Stimulated activated memory B cell treated with anti-CD40 and anti-IgM and Interleukin-4, amounts not matched to agents 10 μg/mL and 1 μg/mL and 100 μg/mL, for 72 hours (primary cell): ENCODE measurements at regions not wholly inside any gene's neighbourhood (a gene's known extent, or its start where the extent isn't known, plus 50 kb on each side); places are given as distances from the start of the nearest gene placed in this dataset.
"Not testable (repeated sequence)": the region's sequence is repeated elsewhere in the genome, so short reads cannot be mapped to it uniquely, and the experiment has no call there.

ENCODE experiments used
- ATAC-seq: fragments of 150-1000 bp; cut with Tn5 transposase; 2 replicates; pipeline ENCODE4 v1.10.0; 2021
- H3K27ac Mint-ChIP-seq: one replicate; pipeline ENCODE4 v1.8.0; 2022; ENCODE audit warnings: mild to moderate bottlenecking, mixed read lengths
- H3K27me3 Mint-ChIP-seq: one replicate; pipeline ENCODE4 v1.8.0; 2022; ENCODE audit warnings: mixed read lengths
- H3K36me3 Mint-ChIP-seq: one replicate; pipeline ENCODE4 v1.8.0; 2022; ENCODE audit warnings: mixed read lengths
- H3K4me1 Mint-ChIP-seq: one replicate; pipeline ENCODE4 v1.8.0; 2022; ENCODE audit warnings: mixed read lengths
- H3K4me3 Mint-ChIP-seq: one replicate; pipeline ENCODE4 v1.8.0; 2022; ENCODE audit warnings: mild to moderate bottlenecking, moderate library complexity, mixed read lengths
- H3K9me3 Mint-ChIP-seq: one replicate; pipeline ENCODE4 v1.8.0; 2022; ENCODE audit warnings: mixed read lengths

GRCh38 chr20:39974966-39975501, 714.0 kb downstream of the MAFB start:
- H3K4me1 Mint-ChIP-seq = no peaks in the 10 kb centered on the region
- no peaks in the 10 kb centered on the region for H3K36me3 Mint-ChIP-seq
- H3K9me3 Mint-ChIP-seq = peaks cover 9% of the 10 kb centered on the region
- peaks cover 26% of the 10 kb centered on the region for H3K27me3 Mint-ChIP-seq
- H3K27ac Mint-ChIP-seq = no peak overlapping the region
- ATAC-seq = no peak
- H3K4me3 Mint-ChIP-seq = no peak overlapping the region

- no peak for ATAC-seq
- peaks cover 9% of the 10 kb centered on the region for H3K9me3 Mint-ChIP-seq
- no peak overlapping the region for H3K4me3 Mint-ChIP-seq
- H3K27ac Mint-ChIP-seq = no peak overlapping the region
- no peaks in the 10 kb centered on the region for H3K36me3 Mint-ChIP-seq
- no peaks in the 10 kb centered on the region for H3K27me3 Mint-ChIP-seq
- no peaks in the 10 kb centered on the region for H3K4me1 Mint-ChIP-seq
Observed at GRCh38 chr20:39968495-39968894, 720.5 kb downstream of the MAFB start.

- H3K4me1 Mint-ChIP-seq = no peaks in the 10 kb centered on the region
- no peaks in the 10 kb centered on the region for H3K36me3 Mint-ChIP-seq
- H3K27me3 Mint-ChIP-seq = no peaks in the 10 kb centered on the region
- peaks cover 9% of the 10 kb centered on the region for H3K9me3 Mint-ChIP-seq
- no peak overlapping the region for H3K4me3 Mint-ChIP-seq
- H3K27ac Mint-ChIP-seq = no peak overlapping the region
- ATAC-seq = no peak
Observed at GRCh38 chr20:39967806-39968205, 721.2 kb downstream of the MAFB start.

DNA sequence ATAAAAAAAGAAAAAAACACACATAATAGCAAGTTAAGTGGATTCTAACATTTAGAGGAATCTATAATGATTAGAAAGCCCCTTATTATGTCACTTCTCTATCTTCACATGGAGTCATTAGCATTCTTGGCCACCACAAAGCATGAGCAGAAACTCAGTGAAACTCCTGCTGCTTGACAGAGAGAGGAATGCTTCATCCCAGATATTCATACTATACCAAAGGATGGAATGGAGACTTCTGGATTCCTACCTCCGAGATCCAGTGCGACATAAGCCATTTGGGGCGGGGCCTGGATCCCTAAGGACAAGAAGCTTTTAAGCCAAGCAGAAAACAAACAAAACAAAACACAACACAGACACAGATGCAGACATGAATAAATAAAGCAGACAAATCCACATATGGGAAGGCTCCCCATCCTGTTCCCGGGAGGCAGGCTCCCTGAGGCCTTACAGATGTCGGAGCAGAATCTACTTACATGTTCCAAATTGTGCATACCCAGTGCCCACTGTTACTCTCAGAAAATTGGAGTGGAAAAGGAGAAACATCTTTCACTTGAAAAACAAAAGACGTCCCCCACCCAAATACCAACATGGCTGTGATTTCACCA, 727.3 kb downstream of the MAFB start:
- Mint-ChIP-seq H3K27me3 (no peaks in the 10 kb centered on the region), H3K36me3 (no peaks in the 10 kb centered on the region), H3K4me1 (no peaks in the 10 kb centered on the region), H3K27ac (no peak overlapping the region), H3K4me3 (no peak overlapping the region), H3K9me3 (no peaks in the 10 kb centered on the region)
- ATAC-seq = no peak

DNA sequence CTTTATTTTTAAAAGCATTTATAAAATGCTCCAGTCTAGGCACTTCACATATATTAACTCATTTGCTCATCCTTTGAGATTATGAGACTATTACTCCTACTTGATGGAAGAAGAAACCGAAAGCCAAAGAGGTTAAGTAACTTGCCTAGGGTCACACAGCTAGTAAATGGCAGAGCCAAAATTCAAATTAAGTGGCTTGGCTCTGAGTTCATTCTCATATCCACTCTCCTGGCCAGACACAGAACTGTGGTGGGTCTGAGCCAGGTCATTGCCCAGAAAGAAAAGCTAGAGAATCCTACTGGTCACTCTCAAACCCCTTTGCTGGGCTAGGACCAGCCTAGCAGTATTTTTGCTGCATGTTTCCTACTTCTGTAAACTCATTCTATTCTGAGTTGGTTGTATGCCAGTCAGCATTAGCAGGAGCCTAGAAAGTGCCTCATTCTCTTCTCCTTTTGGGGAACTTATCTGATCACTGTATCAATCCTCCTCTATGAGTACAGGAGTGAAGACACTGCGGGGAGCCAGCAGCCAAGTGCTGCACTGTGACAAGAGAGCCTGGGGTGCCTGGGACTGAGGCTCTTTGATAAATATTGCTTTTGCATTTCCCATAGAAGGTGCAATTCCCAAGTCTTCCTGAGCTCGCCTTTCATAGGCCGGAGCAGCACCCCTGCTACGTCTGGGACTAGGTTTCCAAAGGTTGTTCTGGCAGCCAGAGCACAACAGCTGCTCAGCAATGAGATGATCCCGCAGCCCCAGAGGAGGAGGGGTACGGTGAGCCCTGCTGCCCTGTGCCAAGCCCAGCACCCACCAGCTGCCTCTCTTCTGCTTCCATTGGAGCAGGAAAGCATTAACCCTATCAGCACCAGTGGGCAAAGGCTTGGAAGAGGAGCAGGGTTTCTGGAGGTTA, 728.3 kb downstream of the MAFB start:
- Mint-ChIP-seq H3K9me3 (no peaks in the 10 kb centered on the region), H3K27me3 (no peaks in the 10 kb centered on the region), H3K4me3 (no peak overlapping the region), H3K4me1 (no peaks in the 10 kb centered on the region), H3K36me3 (no peaks in the 10 kb centered on the region), H3K27ac (no peak overlapping the region)
- ATAC-seq = no peak

- H3K27ac Mint-ChIP-seq, H3K9me3 Mint-ChIP-seq, H3K36me3 Mint-ChIP-seq, H3K4me3 Mint-ChIP-seq, ATAC-seq, H3K27me3 Mint-ChIP-seq, H3K4me1 Mint-ChIP-seq: not testable (repeated sequence)
Observed at GRCh38 chr20:39957911-39958310, 731.1 kb downstream of the MAFB start.

DNA sequence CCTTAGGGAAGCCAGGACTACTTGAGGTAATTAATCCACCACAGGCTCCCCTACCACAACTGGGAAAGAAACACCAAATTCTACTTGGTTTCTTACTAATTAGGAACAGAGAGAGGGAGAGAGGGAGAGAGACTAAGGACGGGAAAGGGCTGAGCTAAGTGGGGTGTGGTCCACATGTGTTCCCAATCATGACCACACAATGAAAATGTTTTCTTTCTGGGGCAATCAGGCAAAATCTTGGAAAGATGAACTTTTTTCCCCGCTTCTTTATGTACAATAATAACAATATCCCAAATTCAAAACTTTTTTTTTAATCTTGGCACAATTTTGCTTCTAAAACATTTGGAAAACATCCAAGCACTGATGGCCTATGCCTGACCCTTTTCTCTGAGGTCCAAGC, 734.4 kb downstream of the MAFB start:
- Mint-ChIP-seq H3K27me3 (peaks cover 19% of the 10 kb centered on the region), H3K9me3 (no peaks in the 10 kb centered on the region), H3K4me3 (no peak overlapping the region), H3K27ac (no peak overlapping the region), H3K36me3 (no peaks in the 10 kb centered on the region), H3K4me1 (no peaks in the 10 kb centered on the region)
- no peak for ATAC-seq

- H3K4me1 Mint-ChIP-seq = no peaks in the 10 kb centered on the region
- H3K27me3 Mint-ChIP-seq = peaks cover 14% of the 10 kb centered on the region
- no peak overlapping the region for H3K4me3 Mint-ChIP-seq
- H3K36me3 Mint-ChIP-seq = no peaks in the 10 kb centered on the region
- no peaks in the 10 kb centered on the region for H3K9me3 Mint-ChIP-seq
- no peak for ATAC-seq
- no peak overlapping the region for H3K27ac Mint-ChIP-seq
Observed at GRCh38 chr20:39946931-39947330, 742.1 kb downstream of the MAFB start.

GRCh38 chr20:39946053-39946810, 742.8 kb downstream of the MAFB start:
- H3K9me3 Mint-ChIP-seq = no peaks in the 10 kb centered on the region
- H3K27me3 Mint-ChIP-seq = peaks cover 8% of the 10 kb centered on the region
- no peak overlapping the region for H3K4me3 Mint-ChIP-seq
- no peaks in the 10 kb centered on the region for H3K4me1 Mint-ChIP-seq
- H3K27ac Mint-ChIP-seq = no peak overlapping the region
- no peak for ATAC-seq
- H3K36me3 Mint-ChIP-seq = no peaks in the 10 kb centered on the region

- H3K27me3 Mint-ChIP-seq = no peaks in the 10 kb centered on the region
- no peak for ATAC-seq
- H3K4me3 Mint-ChIP-seq = no peak overlapping the region
- H3K4me1 Mint-ChIP-seq = no peaks in the 10 kb centered on the region
- H3K27ac Mint-ChIP-seq = no peak overlapping the region
- no peaks in the 10 kb centered on the region for H3K9me3 Mint-ChIP-seq
- no peaks in the 10 kb centered on the region for H3K36me3 Mint-ChIP-seq
Observed at GRCh38 chr20:39944861-39945260, 744.2 kb downstream of the MAFB start.

GRCh38 chr20:39943336-39943735, 745.7 kb downstream of the MAFB start:
- no peaks in the 10 kb centered on the region for H3K36me3 Mint-ChIP-seq
- no peaks in the 10 kb centered on the region for H3K4me1 Mint-ChIP-seq
- no peak overlapping the region for H3K27ac Mint-ChIP-seq
- no peaks in the 10 kb centered on the region for H3K9me3 Mint-ChIP-seq
- ATAC-seq = no peak
- no peak overlapping the region for H3K4me3 Mint-ChIP-seq
- no peaks in the 10 kb centered on the region for H3K27me3 Mint-ChIP-seq

- peaks cover 4% of the 10 kb centered on the region for H3K9me3 Mint-ChIP-seq
- H3K27me3 Mint-ChIP-seq = peaks cover 15% of the 10 kb centered on the region
- ATAC-seq = no peak
- H3K4me3 Mint-ChIP-seq = no peak overlapping the region
- H3K36me3 Mint-ChIP-seq = no peaks in the 10 kb centered on the region
- H3K4me1 Mint-ChIP-seq = no peaks in the 10 kb centered on the region
- H3K27ac Mint-ChIP-seq = no peak overlapping the region
Observed at GRCh38 chr20:39941245-39941644, 747.8 kb downstream of the MAFB start.

- H3K27ac Mint-ChIP-seq = no peak overlapping the region
- no peaks in the 10 kb centered on the region for H3K4me1 Mint-ChIP-seq
- no peak overlapping the region for H3K4me3 Mint-ChIP-seq
- ATAC-seq = no peak
- H3K27me3 Mint-ChIP-seq = peaks cover 15% of the 10 kb centered on the region
- H3K36me3 Mint-ChIP-seq = no peaks in the 10 kb centered on the region
- peaks cover 4% of the 10 kb centered on the region for H3K9me3 Mint-ChIP-seq
Observed at GRCh38 chr20:39939241-39939865, 749.7 kb downstream of the MAFB start.

- Mint-ChIP-seq H3K4me1 (no peaks in the 10 kb centered on the region), H3K36me3 (no peaks in the 10 kb centered on the region), H3K27ac (no peak overlapping the region), H3K27me3 (peaks cover 15% of the 10 kb centered on the region), H3K4me3 (no peak overlapping the region), H3K9me3 (peaks cover 4% of the 10 kb centered on the region)
- ATAC-seq = no peak
Observed at GRCh38 chr20:39936401-39936800, 752.6 kb downstream of the MAFB start.

DNA sequence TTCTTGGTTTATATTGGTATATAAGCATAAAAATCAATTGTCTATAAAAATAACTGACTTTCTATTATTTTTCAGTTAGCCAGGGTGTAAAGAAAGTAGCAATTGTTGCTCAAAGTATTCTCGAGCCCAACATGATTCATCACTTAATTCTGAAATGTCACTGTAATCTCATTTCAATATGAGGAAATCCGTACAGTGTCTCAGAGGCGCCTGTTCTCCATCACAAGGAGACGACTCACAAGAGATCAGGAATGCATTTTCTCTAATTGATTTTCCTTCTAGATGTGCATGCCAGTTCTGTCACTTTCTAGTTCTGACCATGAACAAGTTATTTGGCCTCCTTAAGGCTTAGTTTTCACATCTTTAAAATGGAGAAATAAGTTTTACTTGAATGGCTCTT, 753.1 kb downstream of the MAFB start:
- peaks cover 4% of the 10 kb centered on the region for H3K9me3 Mint-ChIP-seq
- H3K36me3 Mint-ChIP-seq = no peaks in the 10 kb centered on the region
- no peak overlapping the region for H3K4me3 Mint-ChIP-seq
- no peak overlapping the region for H3K27ac Mint-ChIP-seq
- H3K27me3 Mint-ChIP-seq = peaks cover 15% of the 10 kb centered on the region
- no peaks in the 10 kb centered on the region for H3K4me1 Mint-ChIP-seq
- no peak for ATAC-seq
